Vagina (tissue), 2 donors: ENCODE measurements at regions not wholly inside any gene's neighbourhood (a gene's known extent, or its start where the extent isn't known, plus 50 kb on each side); places are given as distances from the start of the nearest gene placed in this dataset.

Source experiments
- DNase-seq, 2 donors: peaks; one replicate each; pipeline ENCODE4 v3.0.0-alpha.2; 2017; ENCODE audit errors: extremely low spot score in 2 of 2
- H3K27ac ChIP-seq: fragments of 200-600 bp; sonication (generic); one replicate; pipeline ENCODE4 v1.5.1; 2019
- H3K27me3 ChIP-seq: fragments of 200-600 bp; sonication (generic); one replicate; pipeline ENCODE4 v1.5.1; 2019
- H3K36me3 ChIP-seq, 2 donors: fragments of 200-600 bp; sonication (generic); one replicate each; pipeline ENCODE4 v1.5.1; 2017 to 2019
- H3K4me1 ChIP-seq: fragments of 200-600 bp; sonication (generic); one replicate; pipeline ENCODE4 v1.5.1; 2019
- H3K4me3 ChIP-seq, 2 donors: fragments of 200-600 bp; sonication (generic); 1 replicate in 1 of 2; 2 replicates in 1 of 2; pipeline ENCODE4 v1.5.1; 2016 to 2019
- H3K9me3 ChIP-seq: fragments of 200-600 bp; sonication (generic); one replicate; pipeline ENCODE4 v1.5.1; 2019
- CTCF ChIP-seq, 3 experiments: fragments of 450-650 bp in 2 of 3; fragments of 200-600 bp in 1 of 3; sonication (generic) in 1 of 3; IDR thresholded peaks; one replicate each; pipeline ENCODE4 v1.5.1; 2017 to 2019; ENCODE audit warnings: antibody characterized with exemption in 3 of 3, mild to moderate bottlenecking in 2 of 3, moderate library complexity in 2 of 3
- POLR2A ChIP-seq, 2 donors: fragments of 450-650 bp; IDR thresholded peaks; one replicate each; pipeline ENCODE4 v1.6.1; 2017; ENCODE audit warnings: antibody characterized with exemption in 2 of 2, mild to moderate bottlenecking in 2 of 2, moderate library complexity in 2 of 2
- POLR2AphosphoS5 ChIP-seq, 2 donors: sonication (generic); formaldehyde crosslinking; IDR thresholded peaks; one replicate each; pipeline ENCODE4 v1.9.0; 2017; ENCODE audit warnings: antibody characterized with exemption in 2 of 2, mild to moderate bottlenecking in 2 of 2, low read depth in 1 of 2; ENCODE audit not compliant: insufficient read depth in 1 of 2
- intact Hi-C: fragments of 100-400 bp; cut with DNase I; formaldehyde crosslinking; loops from one replicate; pipeline ENCODE4 v1.15.1; 2023

- Histone ChIP-seq H3K4me3 (no peak overlapping the region), H3K27ac (no peak overlapping the region), H3K9me3 (no peaks in the 10 kb centered on the region), H3K4me1 (no peaks in the 10 kb centered on the region), H3K27me3 (no peaks in the 10 kb centered on the region), H3K36me3 (no peaks in the 10 kb centered on the region)
- TF ChIP-seq CTCF (IDR thresholded peaks at IDR 0.05) (no peak), POLR2A (IDR thresholded peaks at IDR 0.05) (no peak), POLR2AphosphoS5 (IDR thresholded peaks at IDR 0.05; ENCODE audit: insufficient read depth in 1 of 2, low read depth in 1 of 2) (no peak)
- intact Hi-C loops, result no loop called here
- no peak for DNase-seq
Observed at GRCh38 chr13:40456397-40456953, 210.0 kb downstream of the FOXO1 start.

- intact Hi-C loops, result no loop called here
Observed at GRCh38 chr13:40456979-40457553, 209.4 kb downstream of the FOXO1 start.

GRCh38 chr13:40457929-40458719, 208.3 kb downstream of the FOXO1 start:
- intact Hi-C loops, result no loop called here
- Histone ChIP-seq H3K27me3 (no peaks in the 10 kb centered on the region), H3K4me1 (no peaks in the 10 kb centered on the region), H3K4me3 (no peak overlapping the region), H3K36me3 (no peaks in the 10 kb centered on the region), H3K9me3 (no peaks in the 10 kb centered on the region), H3K27ac (no peak overlapping the region)
- TF ChIP-seq POLR2AphosphoS5 (IDR thresholded peaks at IDR 0.05; ENCODE audit: insufficient read depth in 1 of 2, low read depth in 1 of 2), result no peak
- TF ChIP-seq POLR2A (IDR thresholded peaks at IDR 0.05), result no peak
- TF ChIP-seq CTCF (IDR thresholded peaks at IDR 0.05), result no peak
- no peak for DNase-seq

More at GRCh38 chr13:40456979-40457553, 209.4 kb downstream of the FOXO1 start:
- no peaks in the 10 kb centered on the region for H3K4me1 ChIP-seq
- no peaks in the 10 kb centered on the region for H3K9me3 ChIP-seq
- H3K27ac ChIP-seq, result no peak overlapping the region
- H3K36me3 ChIP-seq, result no peaks in the 10 kb centered on the region
- H3K27me3 ChIP-seq, result no peaks in the 10 kb centered on the region
- H3K4me3 ChIP-seq, result no peak overlapping the region
- TF ChIP-seq POLR2AphosphoS5 (IDR thresholded peaks at IDR 0.05; ENCODE audit: insufficient read depth in 1 of 2, low read depth in 1 of 2) (no peak), POLR2A (IDR thresholded peaks at IDR 0.05) (no peak), CTCF (IDR thresholded peaks at IDR 0.05) (no peak)
- DNase-seq, result no peak

GRCh38 chr13:40458720-40458990, 207.8 kb downstream of the FOXO1 start:
- no peak overlapping the region for H3K27ac ChIP-seq
- TF ChIP-seq POLR2A (IDR thresholded peaks at IDR 0.05) (no peak), POLR2AphosphoS5 (IDR thresholded peaks at IDR 0.05; ENCODE audit: insufficient read depth in 1 of 2, low read depth in 1 of 2) (no peak), CTCF (IDR thresholded peaks at IDR 0.05) (no peak)
- H3K4me1 ChIP-seq, result no peaks in the 10 kb centered on the region
- no peaks in the 10 kb centered on the region for H3K36me3 ChIP-seq
- no peaks in the 10 kb centered on the region for H3K9me3 ChIP-seq
- no peak overlapping the region for H3K4me3 ChIP-seq
- H3K27me3 ChIP-seq, result no peaks in the 10 kb centered on the region
- no peak for DNase-seq
- intact Hi-C loops, result no loop called here

- Histone ChIP-seq H3K27me3 (no peaks in the 10 kb centered on the region), H3K27ac (no peak overlapping the region), H3K4me1 (no peaks in the 10 kb centered on the region), H3K36me3 (no peaks in the 10 kb centered on the region), H3K9me3 (no peaks in the 10 kb centered on the region), H3K4me3 (no peak overlapping the region)
- TF ChIP-seq POLR2A (IDR thresholded peaks at IDR 0.05) (no peak), POLR2AphosphoS5 (IDR thresholded peaks at IDR 0.05; ENCODE audit: insufficient read depth in 1 of 2, low read depth in 1 of 2) (no peak), CTCF (IDR thresholded peaks at IDR 0.05) (no peak)
- intact Hi-C loops, result no loop called here
- no peak for DNase-seq
Observed at GRCh38 chr13:40460116-40460515, 206.3 kb downstream of the FOXO1 start.
